Panc1 (cell line): ENCODE measurements at regions not wholly inside any gene's neighbourhood (a gene's known extent, or its start where the extent isn't known, plus 50 kb on each side); places are given as distances from the start of the nearest gene placed in this dataset.

ENCODE experiments used
- ATAC-seq: fragments of 200-7000 bp; cut with Tn5 transposase; 2 replicates; pipeline ENCODE4 v1.9.1; 2020; ENCODE audit warnings: mild to moderate bottlenecking, moderate library complexity
- BruUV-seq: library from RNA; stranded (reverse); fragments of 400-500 nt; replicated peaks from 2 replicates; lab custom pipeline; 2021; lab: Mats Ljungman, UMichigan
- CTCF ChIA-PET: fragments of 300-600 bp; sonication (Branson Sonifier 250); formaldehyde crosslinking; loops from one replicate; lab custom pipeline; 2022; ENCODE audit warnings: antibody characterized with exemption; lab: Charles Lee
- POLR2A ChIA-PET: fragments of 300-600 bp; sonication (Branson Sonifier 250); formaldehyde crosslinking; loops from one replicate; lab custom pipeline; 2022; ENCODE audit warnings: antibody characterized with exemption; lab: Charles Lee
- DNase-seq: peaks from one replicate; pipeline ENCODE4 v3.0.0-alpha.2; 2010; ENCODE audit warnings: low read depth, low spot score
- H3K27ac ChIP-seq: 2 replicates; pipeline ENCODE4 v1.5.1; 2011; ENCODE audit warnings: mild to moderate bottlenecking, low read length, inconsistent platforms
- H3K27me3 ChIP-seq: fragments of 200-500 bp; sonication (Bioruptor generic); 2 replicates; pipeline ENCODE4 v1.6.0; 2014; ENCODE audit warnings: low read length, inconsistent platforms; ENCODE audit not compliant: control insufficient read depth, insufficient read depth
- H3K36me3 ChIP-seq: fragments of 200-500 bp; sonication (Bioruptor generic); 2 replicates; pipeline ENCODE4 v1.5.1; 2014; ENCODE audit warnings: inconsistent platforms, mild to moderate bottlenecking, low read length, moderate library complexity; ENCODE audit not compliant: control insufficient read depth, insufficient read depth
- H3K4me1 ChIP-seq: 2 replicates; pipeline ENCODE4 v1.5.1; 2011; ENCODE audit warnings: inconsistent platforms, mild to moderate bottlenecking, low read length, moderate library complexity; ENCODE audit not compliant: control insufficient read depth, insufficient read depth
- H3K4me3 ChIP-seq, 2 experiments: 2 replicates each; pipeline ENCODE4 v1.5.1; 2011 to 2012; ENCODE audit warnings: low read depth in 2 of 2, low read length in 2 of 2, mild to moderate bottlenecking in 2 of 2, inconsistent platforms in 1 of 2, moderate library complexity in 1 of 2
- H3K9me3 ChIP-seq: fragments of 200-500 bp; sonication (Bioruptor generic); 2 replicates; pipeline ENCODE4 v1.5.1; 2014; ENCODE audit warnings: low read depth, mild to moderate bottlenecking, inconsistent platforms, low read length, moderate library complexity; ENCODE audit not compliant: control insufficient read depth, insufficient read depth
- POLR2AphosphoS5 ChIP-seq: IDR thresholded peaks from 2 replicates; pipeline ENCODE4 v1.6.1; 2012; ENCODE audit warnings: mild to moderate bottlenecking, low read depth, low read length, moderate library complexity
- SIN3A ChIP-seq: IDR thresholded peaks from 2 replicates; pipeline ENCODE4 v1.6.1; 2012; ENCODE audit warnings: low read depth, mild to moderate bottlenecking, low read length, moderate library complexity, borderline replicate concordance; ENCODE audit not compliant: insufficient read depth
- TCF7L2 ChIP-seq: IDR thresholded peaks from 2 replicates; pipeline ENCODE4 v1.6.1; 2011; ENCODE audit warnings: mild to moderate bottlenecking, low read depth, low read length, inconsistent platforms
- in situ Hi-C: cut with HindIII; loops from 2 replicates; pipeline ENCODE4 v1.10.0; 2016; ENCODE audit warnings: low sequenced_read_pairs, low pct_unique_long_range_greater_than_20kb
- intact Hi-C: fragments of 100-400 bp; cut with micrococcal nuclease; formaldehyde crosslinking; loops from one replicate; pipeline ENCODE4 v1.10.0; 2022; ENCODE audit not compliant: unreplicated experiment
- TF ChIP-seq, protein P1 (sequence below): fragments of 450-650 bp; IDR thresholded peaks from 2 replicates; pipeline ENCODE4 v1.5.1; 2017; ENCODE audit warnings: mild to moderate bottlenecking
- TF ChIP-seq, protein P2 (sequence below), 2 experiments: IDR thresholded peaks; 2 replicates each; pipeline ENCODE4 v1.6.1; 2011 to 2012; ENCODE audit warnings: low read depth in 2 of 2, control low read depth in 1 of 2, low read length in 1 of 2, mild to moderate bottlenecking in 1 of 2, moderate library complexity in 1 of 2; ENCODE audit not compliant: insufficient read depth in 1 of 2

DNA sequence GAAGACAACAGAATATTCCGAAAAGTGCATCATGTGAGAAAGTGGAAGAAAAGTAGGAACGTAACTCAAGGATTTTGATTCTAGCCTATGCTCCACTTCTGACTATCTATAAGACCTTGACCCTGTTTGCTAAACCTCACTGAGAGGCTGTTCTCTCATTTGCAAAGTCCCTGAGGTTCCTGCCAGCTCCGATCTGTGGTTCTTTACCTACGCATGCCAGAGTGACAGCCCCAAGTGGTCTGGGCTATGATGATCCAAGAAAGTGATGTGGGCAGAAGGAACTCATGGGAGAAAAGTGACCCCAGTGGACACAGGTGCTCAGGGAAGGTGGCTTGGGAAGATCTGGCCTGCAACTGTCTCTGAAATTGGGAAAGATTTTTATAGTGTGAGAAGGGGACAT is 301.1 kb upstream of the CDH11 start:
- Histone ChIP-seq H3K4me3 (no peak overlapping the region), H3K4me1 (no peaks in the 10 kb centered on the region), H3K27me3 (no peaks in the 10 kb centered on the region), H3K9me3 (no peaks in the 10 kb centered on the region), H3K27ac (no peak overlapping the region), H3K36me3 (no peaks in the 10 kb centered on the region)
- BruUV-seq: no TSS peak
- no peak for ATAC-seq
- CTCF ChIA-PET: no interaction called here
- intact Hi-C loops (no loop called here), in situ Hi-C loops (no loop called here)
- POLR2A ChIA-PET: no interaction called here
- TF ChIP-seq TCF7L2: no peak
- no peak for DNase-seq

DNA sequence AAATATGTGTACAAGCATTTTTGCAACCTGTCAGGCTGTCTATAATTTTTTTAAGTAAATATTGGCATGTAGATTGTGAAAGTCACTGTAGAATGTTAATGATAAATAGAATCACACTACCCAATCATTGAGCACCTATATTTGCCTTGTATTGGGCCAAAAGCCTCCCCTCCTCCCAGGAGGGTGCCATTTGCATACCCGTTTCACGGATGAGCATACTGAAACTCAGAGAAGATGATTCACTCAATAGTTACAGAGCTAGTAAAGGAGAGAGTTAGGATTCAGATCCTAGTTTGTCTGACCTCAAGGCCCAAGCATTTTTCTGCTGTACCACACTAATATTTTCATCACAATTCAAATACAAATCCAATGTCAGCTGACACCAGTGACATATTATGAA is 299.7 kb upstream of the CDH11 start:
- in situ Hi-C loops: no loop called here
- intact Hi-C loops: no loop called here
- DNase-seq: no peak

DNA sequence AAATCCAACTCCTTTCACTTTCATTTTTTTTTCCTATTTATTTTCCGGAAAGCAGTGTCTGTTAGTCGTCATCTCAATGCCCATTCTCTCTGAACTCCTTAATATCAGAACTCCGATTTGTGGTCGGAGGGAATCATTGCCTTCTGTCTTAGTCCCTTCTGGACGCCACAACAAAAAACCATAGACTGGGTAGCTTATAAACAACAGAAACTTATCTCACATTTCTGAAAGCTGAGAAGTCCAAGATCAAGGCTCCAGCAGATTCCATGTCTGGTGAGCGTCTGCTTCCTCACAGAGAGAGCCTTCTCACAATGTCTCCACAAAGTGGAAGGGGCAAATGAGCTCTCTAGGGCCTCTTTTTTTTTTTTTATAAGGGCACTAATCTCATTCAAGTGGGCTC is 296.6 kb upstream of the CDH11 start:
- no peak overlapping the region for H3K27ac ChIP-seq
- ATAC-seq: no peak
- H3K27me3 ChIP-seq: no peaks in the 10 kb centered on the region
- no peak for DNase-seq
- CTCF ChIA-PET: no interaction called here
- H3K36me3 ChIP-seq: no peaks in the 10 kb centered on the region
- no peak overlapping the region for H3K4me3 ChIP-seq
- in situ Hi-C loops (no loop called here), intact Hi-C loops (no loop called here)
- H3K9me3 ChIP-seq: no peaks in the 10 kb centered on the region
- BruUV-seq: no TSS peak
- no peaks in the 10 kb centered on the region for H3K4me1 ChIP-seq
- POLR2A ChIA-PET: no interaction called here
- TF ChIP-seq, protein P1, sequence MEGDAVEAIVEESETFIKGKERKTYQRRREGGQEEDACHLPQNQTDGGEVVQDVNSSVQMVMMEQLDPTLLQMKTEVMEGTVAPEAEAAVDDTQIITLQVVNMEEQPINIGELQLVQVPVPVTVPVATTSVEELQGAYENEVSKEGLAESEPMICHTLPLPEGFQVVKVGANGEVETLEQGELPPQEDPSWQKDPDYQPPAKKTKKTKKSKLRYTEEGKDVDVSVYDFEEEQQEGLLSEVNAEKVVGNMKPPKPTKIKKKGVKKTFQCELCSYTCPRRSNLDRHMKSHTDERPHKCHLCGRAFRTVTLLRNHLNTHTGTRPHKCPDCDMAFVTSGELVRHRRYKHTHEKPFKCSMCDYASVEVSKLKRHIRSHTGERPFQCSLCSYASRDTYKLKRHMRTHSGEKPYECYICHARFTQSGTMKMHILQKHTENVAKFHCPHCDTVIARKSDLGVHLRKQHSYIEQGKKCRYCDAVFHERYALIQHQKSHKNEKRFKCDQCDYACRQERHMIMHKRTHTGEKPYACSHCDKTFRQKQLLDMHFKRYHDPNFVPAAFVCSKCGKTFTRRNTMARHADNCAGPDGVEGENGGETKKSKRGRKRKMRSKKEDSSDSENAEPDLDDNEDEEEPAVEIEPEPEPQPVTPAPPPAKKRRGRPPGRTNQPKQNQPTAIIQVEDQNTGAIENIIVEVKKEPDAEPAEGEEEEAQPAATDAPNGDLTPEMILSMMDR: no peak
- TF ChIP-seq TCF7L2 (no peak), SIN3A (no peak), POLR2AphosphoS5 (no peak)
- TF ChIP-seq, protein P2, sequence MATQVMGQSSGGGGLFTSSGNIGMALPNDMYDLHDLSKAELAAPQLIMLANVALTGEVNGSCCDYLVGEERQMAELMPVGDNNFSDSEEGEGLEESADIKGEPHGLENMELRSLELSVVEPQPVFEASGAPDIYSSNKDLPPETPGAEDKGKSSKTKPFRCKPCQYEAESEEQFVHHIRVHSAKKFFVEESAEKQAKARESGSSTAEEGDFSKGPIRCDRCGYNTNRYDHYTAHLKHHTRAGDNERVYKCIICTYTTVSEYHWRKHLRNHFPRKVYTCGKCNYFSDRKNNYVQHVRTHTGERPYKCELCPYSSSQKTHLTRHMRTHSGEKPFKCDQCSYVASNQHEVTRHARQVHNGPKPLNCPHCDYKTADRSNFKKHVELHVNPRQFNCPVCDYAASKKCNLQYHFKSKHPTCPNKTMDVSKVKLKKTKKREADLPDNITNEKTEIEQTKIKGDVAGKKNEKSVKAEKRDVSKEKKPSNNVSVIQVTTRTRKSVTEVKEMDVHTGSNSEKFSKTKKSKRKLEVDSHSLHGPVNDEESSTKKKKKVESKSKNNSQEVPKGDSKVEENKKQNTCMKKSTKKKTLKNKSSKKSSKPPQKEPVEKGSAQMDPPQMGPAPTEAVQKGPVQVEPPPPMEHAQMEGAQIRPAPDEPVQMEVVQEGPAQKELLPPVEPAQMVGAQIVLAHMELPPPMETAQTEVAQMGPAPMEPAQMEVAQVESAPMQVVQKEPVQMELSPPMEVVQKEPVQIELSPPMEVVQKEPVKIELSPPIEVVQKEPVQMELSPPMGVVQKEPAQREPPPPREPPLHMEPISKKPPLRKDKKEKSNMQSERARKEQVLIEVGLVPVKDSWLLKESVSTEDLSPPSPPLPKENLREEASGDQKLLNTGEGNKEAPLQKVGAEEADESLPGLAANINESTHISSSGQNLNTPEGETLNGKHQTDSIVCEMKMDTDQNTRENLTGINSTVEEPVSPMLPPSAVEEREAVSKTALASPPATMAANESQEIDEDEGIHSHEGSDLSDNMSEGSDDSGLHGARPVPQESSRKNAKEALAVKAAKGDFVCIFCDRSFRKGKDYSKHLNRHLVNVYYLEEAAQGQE (IDR thresholded peaks at IDR 0.05; ENCODE audit: insufficient read depth in 1 of 2, low read depth in 2 of 2, low read length in 1 of 2): no peak

More for the DNA sequence above, 299.7 kb upstream of the CDH11 start:
- no peaks in the 10 kb centered on the region for H3K9me3 ChIP-seq
- no peak for TF ChIP-seq SIN3A
- TF ChIP-seq POLR2AphosphoS5: no peak
- TF ChIP-seq TCF7L2: no peak
- TF ChIP-seq, protein P1: no peak
- TF ChIP-seq, protein P2 (IDR thresholded peaks at IDR 0.05; ENCODE audit: insufficient read depth in 1 of 2, low read depth in 2 of 2, low read length in 1 of 2): no peak
- CTCF ChIA-PET: no interaction called here
- ATAC-seq: no peak
- BruUV-seq: no TSS peak
- POLR2A ChIA-PET: no interaction called here
- no peaks in the 10 kb centered on the region for H3K36me3 ChIP-seq
- no peak overlapping the region for H3K4me3 ChIP-seq
- H3K4me1 ChIP-seq: no peaks in the 10 kb centered on the region
- no peaks in the 10 kb centered on the region for H3K27me3 ChIP-seq
- no peak overlapping the region for H3K27ac ChIP-seq
